ENCODE measurements at regions not wholly inside any gene's neighbourhood (a gene's known extent, or its start where the extent isn't known, plus 50 kb on each side); places are given as distances from the start of the nearest gene placed in this dataset.

DNA sequence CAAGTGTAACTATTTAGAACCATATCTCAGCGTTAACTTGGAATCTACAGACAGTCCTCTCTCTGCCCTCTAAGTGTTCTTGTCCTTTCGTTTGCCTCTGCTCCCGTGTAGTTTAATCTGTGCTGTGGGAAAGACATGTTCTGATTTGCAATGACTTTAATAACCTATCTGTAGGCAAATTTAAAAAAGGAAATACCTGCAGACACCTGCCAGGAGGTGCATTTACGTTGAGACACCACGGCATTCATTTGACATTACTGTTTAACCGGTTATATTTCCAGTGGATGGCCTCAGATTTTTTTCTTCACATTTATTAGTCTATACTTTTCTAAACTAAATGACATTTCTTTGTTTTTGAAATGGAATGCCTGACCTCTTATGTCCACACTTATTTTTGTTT lies 997.9 kb upstream of the PCDH7 start:
- TF ChIP-seq, protein P1, sequence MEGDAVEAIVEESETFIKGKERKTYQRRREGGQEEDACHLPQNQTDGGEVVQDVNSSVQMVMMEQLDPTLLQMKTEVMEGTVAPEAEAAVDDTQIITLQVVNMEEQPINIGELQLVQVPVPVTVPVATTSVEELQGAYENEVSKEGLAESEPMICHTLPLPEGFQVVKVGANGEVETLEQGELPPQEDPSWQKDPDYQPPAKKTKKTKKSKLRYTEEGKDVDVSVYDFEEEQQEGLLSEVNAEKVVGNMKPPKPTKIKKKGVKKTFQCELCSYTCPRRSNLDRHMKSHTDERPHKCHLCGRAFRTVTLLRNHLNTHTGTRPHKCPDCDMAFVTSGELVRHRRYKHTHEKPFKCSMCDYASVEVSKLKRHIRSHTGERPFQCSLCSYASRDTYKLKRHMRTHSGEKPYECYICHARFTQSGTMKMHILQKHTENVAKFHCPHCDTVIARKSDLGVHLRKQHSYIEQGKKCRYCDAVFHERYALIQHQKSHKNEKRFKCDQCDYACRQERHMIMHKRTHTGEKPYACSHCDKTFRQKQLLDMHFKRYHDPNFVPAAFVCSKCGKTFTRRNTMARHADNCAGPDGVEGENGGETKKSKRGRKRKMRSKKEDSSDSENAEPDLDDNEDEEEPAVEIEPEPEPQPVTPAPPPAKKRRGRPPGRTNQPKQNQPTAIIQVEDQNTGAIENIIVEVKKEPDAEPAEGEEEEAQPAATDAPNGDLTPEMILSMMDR (conservative IDR thresholded peaks at IDR 0.05; ENCODE audit: low read length) = no peak
- TF ChIP-seq EZH2phosphoT487 (IDR thresholded peaks at IDR 0.05; ENCODE audit: borderline replicate concordance, low read depth, low read length) = no peak
